ENCODE measurements at regions not wholly inside any gene's neighbourhood (a gene's known extent, or its start where the extent isn't known, plus 50 kb on each side); places are given as distances from the start of the nearest gene placed in this dataset.

- TF ChIP-seq CTCF (IDR thresholded peaks at IDR 0.05 in 4 of 5, conservative IDR thresholded peaks at IDR 0.05 in 1 of 5): no peak
- no peak for TF ChIP-seq POLR2A (IDR thresholded peaks at IDR 0.05)
Measured at GRCh38 chr1:25006770-25007169, 76.7 kb upstream of the RUNX3 start.
